NCI-H1417 (cell line): ENCODE measurements at regions not wholly inside any gene's neighbourhood (a gene's known extent, or its start where the extent isn't known, plus 50 kb on each side); places are given as distances from the start of the nearest gene placed in this dataset.
A peak's percentile ranks its signal among the peaks of the same experiment; 100 is the strongest.
"Not testable (repeated sequence)": the region's sequence is repeated elsewhere in the genome, so short reads cannot be mapped to it uniquely, and the experiment has no call there.

Source experiments
- DNase-seq, 3 experiments: peaks; one replicate each; lab custom pipeline; 2025; lab: John Stamatoyannopoulos, UW

DNA sequence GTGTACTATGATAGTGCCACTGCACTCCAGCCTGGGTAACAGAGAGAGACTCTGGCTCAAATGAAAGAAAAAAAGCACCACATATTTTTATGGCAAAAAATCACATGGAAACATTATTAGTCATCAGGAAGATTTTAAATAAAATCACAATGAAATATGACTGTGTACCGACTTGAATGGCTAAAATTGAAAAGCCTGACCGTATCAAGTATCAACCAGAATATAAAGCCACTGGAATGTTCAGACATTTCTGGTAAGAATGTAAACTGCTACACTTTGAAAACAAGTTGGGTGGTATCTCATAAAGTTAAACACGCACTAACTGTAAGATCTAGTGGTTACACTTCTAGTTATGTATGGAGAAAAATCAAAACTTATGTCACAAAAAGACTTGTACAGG lies 306.7 kb upstream of the MBL2 start:
- DNase-seq, result no peak

DNA sequence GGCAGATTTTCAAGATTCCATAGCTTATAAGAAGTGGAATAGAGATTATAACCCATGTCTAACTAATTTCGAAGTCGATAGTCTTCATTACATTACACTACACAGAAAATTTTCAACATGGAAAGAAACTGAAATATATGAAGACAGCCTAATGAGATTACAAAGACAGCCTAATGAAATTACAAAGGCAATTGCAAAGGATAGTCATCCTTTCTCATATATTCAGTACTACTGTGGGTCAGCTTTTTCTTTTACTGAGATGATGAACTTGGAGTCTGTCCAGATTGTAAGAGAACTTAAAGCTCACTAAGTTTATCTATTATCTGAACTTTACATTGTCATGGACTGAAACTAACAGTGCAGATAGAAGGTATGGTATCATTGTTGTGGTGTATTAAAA lies 304.4 kb upstream of the MBL2 start:
- DNase-seq, result no peak

DNA sequence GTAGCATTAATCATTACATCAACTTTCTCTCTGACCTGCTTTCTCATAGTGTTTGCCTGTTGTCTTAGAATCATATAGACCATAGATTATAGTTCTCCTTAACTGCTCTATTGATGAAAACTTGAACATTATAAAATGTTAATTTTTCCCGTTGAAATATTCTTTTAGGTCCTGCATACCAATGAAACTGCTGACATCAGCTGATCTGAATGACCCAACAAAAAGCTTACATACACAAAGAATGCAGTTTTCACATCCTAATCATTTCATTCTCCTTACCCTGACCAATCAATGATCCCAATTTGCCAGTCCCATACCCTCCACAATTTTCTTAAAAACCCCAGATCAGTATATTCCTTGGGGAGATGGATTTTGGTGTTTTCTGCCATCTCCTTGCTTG lies 302.9 kb upstream of the MBL2 start:
- no peak for DNase-seq

DNA sequence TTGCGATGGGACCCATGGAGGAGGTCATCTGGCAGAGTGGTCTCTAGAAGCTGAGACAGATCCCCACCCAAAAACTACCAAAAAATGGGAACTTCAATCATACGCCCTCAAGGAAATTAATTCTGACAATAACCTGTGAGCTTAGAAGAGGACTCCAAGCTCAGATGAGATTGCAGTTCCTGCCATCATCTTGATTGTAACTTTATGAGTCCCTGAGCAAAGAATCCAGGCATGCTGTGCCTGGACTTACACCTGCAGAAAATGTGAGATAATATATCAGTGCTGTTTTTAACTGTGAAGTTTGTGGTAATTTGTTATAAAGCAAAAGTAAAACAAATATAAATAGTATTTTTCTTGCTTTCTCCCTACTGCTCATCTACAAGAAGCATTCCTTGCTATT lies 299.6 kb upstream of the MBL2 start:
- no peak for DNase-seq

DNA sequence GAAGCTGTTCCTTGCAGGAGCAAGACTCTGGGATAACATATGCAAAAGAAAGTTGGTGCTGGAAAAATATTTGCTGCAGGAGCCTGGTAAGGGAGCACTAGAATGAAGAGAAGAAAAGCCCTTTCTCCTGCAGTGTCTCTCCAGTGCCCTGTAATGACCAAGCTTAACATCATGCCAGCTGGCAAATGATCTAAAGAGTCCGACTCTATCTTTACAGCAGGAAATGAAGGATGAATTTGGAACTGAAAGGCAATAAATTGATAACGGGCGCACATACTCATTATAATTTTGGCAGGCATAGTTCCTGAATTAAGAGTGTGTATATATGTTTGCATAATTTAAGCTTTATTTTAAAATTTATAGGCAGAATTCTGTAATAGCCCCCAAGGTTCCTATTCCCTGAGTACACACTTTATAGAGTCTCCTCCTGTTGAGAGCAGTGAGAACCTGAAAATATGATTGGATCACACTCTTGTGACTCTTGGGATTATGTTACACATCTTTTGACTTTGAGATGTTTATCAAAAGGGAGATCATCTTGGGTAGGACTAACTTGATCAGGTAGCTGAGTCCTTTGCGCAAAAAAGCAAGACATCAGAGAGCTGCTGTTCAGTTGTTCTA lies 299.0 kb upstream of the MBL2 start:
- DNase-seq, result no peak

DNA sequence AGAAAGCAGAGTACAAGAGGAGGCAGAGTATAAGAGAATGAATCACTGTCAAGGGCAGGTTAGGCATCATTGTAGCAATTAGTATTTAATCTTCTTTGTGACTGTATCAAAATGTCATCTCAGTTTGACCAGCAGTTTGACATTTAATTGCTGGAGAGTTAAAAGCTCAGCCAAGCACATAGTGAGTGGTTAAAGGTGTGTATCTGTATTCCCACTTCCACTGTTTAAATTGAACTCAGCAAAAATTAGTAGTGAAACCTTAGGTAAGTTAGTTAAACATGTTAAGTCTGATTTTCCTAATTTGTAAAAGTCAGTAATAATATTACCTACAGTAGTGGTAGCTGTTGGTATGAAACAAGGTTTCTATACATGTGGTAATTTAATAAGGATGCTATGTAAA lies 296.4 kb upstream of the MBL2 start:
- DNase-seq, result no peak

DNA sequence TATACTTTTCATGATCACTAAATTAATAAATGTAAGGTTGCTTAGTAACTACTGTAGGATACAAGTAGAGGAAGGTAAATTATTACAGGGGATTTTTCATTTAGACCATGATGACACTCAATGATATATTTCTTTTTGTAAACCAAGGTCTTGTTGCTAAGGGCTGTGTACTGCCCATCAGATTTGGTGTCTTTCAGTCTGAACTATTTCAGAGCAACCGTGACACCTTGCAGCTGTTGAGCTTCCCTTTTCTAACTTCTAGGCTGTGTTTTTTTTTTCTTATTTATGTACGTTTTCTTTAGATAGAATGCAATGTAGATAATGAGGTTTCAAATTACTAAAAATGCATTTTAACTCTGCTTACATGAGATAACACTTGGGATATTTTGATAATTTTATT lies 292.0 kb upstream of the MBL2 start:
- DNase-seq, result no peak

DNA sequence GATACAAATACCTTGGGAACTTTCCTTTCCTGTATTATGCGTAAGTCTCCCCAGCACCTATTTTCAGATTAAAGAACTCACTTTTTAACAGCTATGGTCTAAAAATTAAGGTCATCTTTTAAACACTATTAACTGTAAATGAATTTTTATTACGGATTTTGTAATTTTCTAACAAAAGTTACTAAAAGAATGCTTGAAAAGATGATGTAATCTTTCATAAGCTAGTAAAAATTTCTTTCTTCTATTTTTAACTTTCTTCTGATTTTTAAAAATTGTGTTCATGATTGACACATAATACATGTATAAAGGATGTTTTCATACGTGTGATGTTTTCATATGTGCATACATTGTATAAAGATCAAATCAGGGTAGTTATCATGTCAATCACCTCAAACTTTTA lies 291.2 kb upstream of the MBL2 start:
- no peak for DNase-seq

DNA sequence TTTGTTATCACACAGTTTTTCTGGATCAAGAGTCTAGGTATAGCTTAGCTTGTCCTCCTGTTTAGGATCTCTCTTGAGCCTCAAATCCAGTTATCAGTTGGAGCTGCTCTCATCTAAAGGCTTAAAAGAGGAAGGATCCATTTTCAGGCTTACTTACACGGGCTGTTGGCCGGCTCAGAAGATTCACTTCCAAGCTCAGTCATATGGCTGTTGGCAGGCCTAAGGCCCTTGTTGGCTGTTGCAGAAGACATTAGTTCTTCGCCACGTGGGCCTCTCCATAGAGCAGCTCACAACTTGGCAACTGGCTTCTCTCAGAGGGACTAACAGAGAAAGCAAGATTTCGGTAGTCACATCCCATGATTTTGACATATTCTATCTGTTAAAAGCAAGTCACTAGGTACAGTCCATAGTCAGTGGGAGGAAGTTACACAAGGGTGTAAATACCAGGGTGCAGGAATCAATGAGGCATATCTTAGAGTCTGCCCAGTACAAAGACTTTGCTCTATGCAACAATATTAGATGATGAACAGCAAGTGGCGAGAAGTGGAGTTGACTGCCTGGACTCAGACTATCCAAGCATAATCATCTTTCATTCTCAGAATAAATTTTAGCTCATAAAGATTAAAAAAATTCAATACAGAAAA lies 280.1 kb upstream of the MBL2 start:
- DNase-seq, result no peak

DNA sequence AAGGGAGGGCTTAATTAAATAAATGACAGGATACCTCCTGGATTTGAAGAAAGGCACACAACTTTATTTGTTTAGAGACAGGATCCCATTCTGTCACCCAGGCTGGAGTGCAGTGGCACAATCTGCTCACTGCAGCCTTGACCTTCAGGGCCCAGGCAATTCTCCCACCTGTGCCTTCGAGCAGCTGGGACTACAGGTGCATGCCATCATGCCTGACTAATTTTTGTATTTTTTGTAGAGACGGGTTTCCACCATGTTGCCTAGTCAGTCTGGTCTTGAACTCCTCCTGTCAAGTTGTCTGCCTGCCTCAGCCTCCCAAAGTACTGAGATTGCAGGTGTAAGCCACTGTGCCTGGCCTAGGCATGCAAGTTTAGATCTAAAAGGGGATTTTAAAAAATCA lies 272.7 kb upstream of the MBL2 start:
- DNase-seq, result no peak

DNA sequence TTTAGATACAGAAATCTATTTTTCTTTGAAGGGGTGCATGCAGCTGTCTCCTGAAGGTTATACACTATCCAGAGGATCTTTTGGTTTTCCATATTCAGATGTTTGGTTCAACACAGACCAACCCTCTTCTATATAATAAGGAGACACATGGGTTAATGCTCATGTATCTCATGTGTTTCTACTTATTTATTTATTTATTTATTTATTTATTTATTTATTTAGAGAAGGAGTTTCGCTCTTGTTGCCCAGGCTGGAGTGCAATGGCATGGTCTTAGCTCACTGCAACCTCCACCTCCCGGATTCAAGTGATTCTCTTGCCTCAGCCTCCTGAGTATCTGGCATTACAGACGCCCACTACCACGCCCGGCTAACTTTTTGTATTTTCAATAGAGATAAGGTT lies 263.2 kb upstream of the MBL2 start:
- not testable (repeated sequence) for DNase-seq

DNA sequence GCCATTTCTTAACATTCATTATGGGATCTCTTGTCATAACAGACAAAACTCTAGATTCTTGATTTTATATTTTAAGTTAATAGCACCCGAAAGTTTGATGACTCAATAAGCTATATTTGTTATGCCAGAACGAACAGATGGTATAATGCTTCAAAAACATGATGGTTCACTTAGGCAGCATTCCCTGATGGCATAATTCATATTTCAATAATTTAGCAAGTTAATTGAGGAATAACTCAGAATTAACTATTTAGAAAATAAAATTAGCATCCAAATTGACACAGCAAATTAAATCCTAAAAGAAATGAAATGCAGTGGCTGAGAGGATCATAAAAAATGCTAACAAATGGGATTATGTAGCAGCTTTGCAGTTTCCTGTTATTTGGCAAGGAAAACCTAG lies 260.8 kb upstream of the MBL2 start:
- DNase-seq, result no peak

DNA sequence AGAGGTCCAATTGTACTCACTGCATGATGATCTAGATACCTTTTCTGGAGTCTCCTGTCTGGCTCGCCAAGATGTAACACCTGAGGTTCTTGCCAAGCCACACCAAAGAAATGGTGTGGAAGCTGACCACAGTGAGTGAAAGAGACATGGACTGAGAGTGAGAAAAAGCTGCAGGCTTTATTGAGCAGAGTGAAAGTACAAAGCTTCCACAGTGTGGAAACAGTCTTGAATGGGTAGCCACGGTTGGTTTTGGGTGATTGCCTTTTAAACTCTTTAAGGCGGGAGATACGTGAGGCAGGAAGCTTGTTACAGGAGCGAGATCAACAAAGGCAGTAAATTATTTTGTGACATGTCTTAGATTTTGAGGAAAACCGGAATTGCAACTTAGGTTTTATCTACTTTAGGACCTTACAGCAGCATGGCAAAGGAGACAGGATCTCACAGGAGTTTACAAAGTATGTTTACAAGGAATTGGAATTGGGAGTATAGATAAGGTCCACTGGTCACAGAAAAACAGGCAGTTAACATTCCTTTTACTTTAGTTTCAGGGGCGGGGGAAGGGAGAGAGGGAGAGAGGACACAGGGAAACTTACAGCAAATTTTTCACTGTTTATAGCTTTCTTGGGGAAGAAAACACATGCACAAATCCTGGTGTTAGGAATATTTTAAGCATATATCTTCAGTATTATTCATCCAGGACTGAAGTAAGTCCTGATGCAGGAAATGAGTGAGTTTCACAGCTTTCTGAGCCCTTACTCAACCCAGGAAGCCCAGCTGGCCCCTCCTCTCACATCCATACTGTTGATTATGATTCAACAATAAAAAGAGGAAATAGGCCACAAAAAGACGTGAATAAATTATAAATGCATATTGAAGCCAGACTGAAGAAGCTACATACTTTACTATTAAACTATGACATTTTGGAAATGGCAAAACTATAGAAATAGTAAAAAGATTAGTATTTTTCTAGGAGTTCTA lies 257.6 kb upstream of the MBL2 start:
- not testable (repeated sequence) for DNase-seq

DNA sequence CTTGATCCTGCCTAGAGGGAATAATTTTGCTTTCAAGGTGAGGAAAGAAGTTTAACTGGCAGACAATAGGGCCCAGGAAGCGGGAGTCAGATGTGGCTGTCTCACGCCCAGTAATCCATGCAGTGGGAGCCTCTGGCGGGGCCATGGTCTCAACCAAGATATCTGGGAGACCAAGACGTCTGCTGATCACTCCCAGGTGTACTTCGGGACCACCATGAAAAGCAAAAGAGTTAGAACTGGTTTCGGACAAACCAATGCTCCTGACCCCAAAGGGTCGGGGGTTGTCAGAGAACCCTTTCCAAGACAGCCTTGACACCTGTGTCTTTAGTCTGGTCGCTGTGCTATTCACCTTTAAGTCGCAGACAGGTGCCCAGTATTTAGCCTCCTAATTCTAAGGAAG lies 256.9 kb upstream of the MBL2 start:
- DNase-seq, result no peak

DNA sequence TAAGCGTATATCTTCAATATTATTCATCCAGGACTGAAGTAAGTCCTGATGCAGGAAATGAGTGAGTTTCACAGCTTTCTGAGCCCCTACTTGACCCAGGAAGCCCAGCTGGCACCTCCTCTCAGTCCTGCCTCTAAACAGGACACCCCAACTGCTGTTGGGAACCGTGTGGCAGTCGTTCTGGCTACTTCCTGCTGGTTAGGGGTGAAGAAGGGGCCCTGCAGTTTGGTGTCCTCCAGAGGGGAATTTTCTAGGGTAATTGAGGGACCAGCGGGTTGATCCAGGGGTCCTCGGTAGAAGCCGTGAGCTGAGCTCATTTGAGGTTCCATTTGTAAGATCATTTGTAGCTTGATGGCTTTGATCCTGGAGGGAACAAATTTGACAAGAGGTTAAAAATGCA lies 253.2 kb upstream of the MBL2 start:
- not testable (repeated sequence) for DNase-seq

DNA sequence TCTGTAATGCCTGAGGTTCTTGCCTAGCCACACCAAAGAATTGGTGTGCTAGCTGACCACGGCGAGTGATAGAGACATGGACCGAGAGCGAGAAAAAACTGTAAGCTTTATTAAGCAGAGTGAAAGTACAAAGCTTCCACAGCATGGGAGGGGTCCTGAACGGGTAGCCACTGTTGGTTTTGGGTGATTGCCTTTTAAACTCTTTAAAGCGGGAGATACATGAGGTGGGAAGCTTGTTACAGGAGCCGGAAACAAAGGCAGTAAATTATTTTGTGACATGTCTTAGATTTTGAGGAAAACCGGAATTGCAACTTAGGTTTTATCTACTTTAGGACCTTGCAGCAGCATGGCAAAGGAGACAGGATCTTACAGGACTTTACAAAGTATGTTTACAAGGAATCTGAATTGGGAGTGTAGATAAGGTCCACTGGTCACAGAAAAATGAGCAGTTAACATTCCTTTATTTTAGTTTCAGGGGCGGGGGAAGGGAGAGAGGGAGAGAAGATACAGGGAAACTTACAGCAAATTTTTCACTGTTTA lies 252.7 kb upstream of the MBL2 start:
- no peak for DNase-seq

DNA sequence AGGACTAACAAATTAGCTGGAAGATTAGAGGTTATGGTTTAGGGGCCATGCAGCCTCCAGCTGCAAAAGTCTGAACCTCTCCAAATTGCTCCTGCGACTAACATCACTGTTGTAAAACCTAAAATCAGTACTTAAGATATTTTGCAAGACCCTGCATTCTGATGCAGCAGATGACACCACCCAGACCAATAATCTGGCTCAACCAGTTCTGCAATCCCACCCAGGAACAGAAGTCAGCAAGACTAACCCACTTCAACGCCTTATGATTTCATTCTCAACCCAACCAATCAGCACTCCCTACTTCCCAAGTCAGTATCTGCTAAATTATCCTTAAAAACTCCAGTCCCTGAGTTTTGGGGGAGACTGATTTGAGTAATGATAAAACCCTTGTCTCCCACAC lies 250.8 kb upstream of the MBL2 start:
- no peak for DNase-seq

DNA sequence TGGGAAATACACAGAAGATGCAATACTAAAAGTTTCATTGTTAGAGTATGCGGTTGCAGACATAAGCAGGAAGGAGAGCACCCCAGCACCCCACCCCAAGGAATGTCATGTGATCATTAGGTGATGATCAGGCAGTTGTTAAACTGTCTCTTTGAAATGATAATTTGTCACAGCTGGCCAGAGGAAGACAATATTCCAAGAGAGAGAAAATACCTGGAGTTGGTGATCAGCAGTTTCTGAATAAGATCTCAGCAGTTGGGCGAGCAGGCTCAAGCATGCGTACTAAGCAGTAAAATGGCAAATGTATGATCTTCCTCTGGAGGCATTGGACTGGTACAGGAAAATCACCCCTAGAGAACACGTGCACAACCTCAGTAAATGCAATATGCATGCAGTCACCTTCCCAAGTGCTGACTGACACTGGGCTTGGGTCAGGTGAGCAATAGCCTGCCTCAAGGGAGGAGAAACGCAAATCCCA lies 250.1 kb upstream of the MBL2 start:
- DNase-seq, result no peak

DNA sequence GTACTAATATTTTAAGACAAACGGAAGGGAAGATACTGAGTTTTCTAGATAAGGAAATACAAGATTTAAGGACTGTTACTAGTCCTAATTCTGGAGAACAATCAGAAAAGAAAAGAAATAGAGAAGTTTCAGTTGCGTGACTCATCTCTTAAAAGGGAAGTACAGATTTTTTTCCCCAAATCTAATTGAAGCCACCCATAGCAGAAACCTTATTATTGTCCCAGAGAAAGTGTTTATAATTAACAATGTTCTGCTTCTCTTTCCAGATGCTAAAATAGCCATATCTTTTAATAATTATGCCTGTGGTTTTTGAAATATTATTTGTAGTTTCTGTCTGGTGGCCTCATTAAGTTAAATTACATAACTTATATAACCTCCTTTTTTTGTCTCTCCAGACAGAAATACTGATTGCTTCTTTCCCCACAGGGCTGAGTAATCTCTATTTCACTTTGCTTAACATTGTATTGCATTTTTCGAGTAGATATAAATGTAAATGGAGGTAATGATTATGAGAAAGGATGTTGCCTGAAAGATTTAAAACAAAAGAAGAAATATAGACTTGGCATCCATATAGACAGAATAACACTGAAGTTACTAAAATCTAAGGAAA lies 240.7 kb upstream of the MBL2 start:
- DNase-seq, result no peak

DNA sequence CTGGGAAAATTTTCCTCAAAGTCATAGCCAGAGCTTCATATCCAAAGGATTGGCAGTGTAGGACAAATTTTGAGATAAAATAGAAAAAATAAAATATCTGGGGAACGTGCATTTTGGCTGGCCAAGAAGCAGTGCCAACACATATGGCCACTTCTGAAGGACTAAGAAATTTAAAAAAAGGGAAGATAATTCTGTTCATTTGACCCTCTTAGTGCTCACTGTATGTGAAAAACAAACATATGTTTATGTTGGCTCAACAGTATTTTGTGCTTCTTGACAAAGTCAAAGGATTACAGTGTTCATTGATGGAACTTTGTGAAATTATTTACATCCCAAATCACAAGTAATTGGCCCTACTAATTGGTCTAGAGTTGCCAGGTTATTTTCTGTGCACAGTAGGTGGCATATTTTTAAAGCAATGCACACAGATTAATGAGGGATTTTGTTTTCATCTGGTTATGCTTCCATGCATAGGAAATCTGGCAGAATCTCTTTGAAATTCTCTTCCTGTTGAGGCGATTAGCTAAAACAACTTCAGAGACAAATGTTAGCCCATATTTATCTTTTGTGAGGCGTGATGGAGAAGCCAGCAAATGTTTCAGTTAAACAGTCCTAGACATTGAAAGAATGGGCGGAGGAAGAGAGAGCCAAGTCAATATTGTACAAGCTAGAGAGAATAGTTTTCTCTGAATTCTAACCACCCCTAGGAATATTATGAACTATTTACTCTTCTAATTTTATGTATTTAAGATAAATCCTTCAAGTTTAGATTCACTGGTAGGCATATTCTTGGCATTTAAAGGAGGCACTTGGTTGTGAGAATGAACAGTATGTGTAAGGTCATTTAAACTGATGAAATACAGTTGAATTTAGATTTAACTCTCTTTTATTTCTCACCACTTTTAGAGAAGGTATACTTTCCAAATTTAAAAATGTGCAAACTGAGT lies 237.7 kb upstream of the MBL2 start:
- DNase-seq, result peak in 1 of 3 experiments; percentile 50

DNA sequence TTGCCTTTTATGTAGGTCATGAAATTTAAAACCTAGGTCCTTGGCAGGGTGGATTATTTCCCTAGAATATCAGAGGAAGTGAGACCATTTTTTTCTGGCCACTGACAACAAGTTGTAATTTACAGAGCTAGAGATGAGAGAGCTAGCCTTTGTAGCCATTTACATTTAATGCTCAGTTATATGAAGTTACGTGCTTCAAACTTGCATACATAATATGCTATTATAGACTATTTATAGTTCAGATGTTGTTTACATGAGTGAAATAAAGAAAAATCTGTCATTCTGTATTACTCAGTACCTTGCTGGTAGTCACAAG lies 234.9 kb upstream of the MBL2 start:
- no peak for DNase-seq
